GM12865 (cell line): ENCODE measurements at regions not wholly inside any gene's neighbourhood (a gene's known extent, or its start where the extent isn't known, plus 50 kb on each side); places are given as distances from the start of the nearest gene placed in this dataset.

ENCODE experiments used
- DNase-seq: peaks from one replicate; pipeline ENCODE4 v3.0.0; 2010; ENCODE audit warnings: low read depth
- H3K4me3 ChIP-seq: 2 replicates; pipeline ENCODE4 v1.5.1; 2011; ENCODE audit warnings: mild to moderate bottlenecking, low read depth, low read length, control low read depth
- TF ChIP-seq, protein P1 (sequence below): IDR thresholded peaks from 2 replicates; pipeline ENCODE4 v1.5.1; 2011; ENCODE audit warnings: low read length, control low read depth, low read depth, inconsistent platforms; ENCODE audit not compliant: insufficient read depth; ENCODE audit errors: missing control alignments

DNA sequence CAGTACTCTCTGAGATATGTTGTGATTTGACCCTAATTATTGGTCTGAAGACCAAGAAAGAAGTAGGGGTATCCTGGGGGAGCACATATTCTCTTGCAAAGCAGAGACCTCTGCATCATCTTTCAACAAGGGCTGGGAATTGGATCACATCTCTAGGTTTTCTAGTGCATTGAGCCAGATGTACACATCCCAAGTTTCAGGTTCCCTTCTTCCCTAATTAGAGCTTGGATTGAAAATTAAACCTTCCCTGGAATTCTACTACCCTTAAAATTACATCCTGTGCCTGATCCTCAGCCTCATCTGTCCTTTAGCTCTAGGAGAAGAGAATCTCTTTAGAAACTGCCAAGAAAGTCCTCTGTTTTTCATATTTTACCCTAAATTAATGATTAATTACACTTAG is 839.6 kb downstream of the SLC6A15 start:
- H3K4me3 ChIP-seq = no peak overlapping the region
- no peak for DNase-seq
- TF ChIP-seq, protein P1, sequence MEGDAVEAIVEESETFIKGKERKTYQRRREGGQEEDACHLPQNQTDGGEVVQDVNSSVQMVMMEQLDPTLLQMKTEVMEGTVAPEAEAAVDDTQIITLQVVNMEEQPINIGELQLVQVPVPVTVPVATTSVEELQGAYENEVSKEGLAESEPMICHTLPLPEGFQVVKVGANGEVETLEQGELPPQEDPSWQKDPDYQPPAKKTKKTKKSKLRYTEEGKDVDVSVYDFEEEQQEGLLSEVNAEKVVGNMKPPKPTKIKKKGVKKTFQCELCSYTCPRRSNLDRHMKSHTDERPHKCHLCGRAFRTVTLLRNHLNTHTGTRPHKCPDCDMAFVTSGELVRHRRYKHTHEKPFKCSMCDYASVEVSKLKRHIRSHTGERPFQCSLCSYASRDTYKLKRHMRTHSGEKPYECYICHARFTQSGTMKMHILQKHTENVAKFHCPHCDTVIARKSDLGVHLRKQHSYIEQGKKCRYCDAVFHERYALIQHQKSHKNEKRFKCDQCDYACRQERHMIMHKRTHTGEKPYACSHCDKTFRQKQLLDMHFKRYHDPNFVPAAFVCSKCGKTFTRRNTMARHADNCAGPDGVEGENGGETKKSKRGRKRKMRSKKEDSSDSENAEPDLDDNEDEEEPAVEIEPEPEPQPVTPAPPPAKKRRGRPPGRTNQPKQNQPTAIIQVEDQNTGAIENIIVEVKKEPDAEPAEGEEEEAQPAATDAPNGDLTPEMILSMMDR = no peak

DNA sequence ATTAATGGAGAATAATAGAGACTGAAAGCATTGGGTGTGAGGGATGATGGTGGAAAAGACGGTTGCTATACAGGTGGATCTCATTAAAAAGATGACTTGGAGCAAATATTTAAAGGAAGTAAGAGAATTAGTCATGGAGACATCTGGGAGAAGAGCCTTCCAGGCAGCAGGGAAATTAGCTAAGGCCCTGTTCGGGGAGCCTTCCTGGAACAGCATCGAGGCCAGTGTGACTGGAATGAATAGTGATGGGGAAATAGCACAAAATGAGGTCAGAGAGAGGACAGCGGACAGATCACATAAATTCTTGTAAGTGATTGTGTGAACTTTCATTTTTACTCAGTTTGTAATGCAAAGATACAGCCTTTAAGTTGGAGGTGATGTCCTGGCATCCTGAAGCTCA is 842.3 kb downstream of the SLC6A15 start:
- H3K4me3 ChIP-seq = no peak overlapping the region
- TF ChIP-seq, protein P1 = no peak
- no peak for DNase-seq

GRCh38 chr12:84069699-84070098 is 842.9 kb downstream of the SLC6A15 start:
- DNase-seq = no peak
- TF ChIP-seq, protein P1 = no peak
- H3K4me3 ChIP-seq = no peak overlapping the region

DNA sequence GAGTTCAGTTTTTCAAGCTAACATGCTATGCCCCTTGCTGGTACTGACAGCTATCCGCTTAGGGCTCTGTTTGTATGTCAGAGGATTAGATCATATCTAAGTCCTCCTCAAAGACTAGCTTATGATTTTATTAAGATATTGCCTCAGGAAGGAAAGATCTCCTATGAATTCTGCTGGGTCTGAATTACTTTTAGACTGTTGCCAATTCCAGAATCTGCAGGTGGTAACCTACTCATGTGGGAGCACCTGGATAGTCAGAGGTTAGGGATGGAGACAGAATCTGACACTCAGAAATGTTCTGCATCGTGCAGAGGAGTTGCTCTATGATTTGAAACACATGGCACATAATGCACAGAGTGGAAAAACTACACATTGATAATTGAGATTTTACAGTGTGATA is 843.4 kb downstream of the SLC6A15 start:
- H3K4me3 ChIP-seq = no peak overlapping the region
- no peak for DNase-seq
- TF ChIP-seq, protein P1 = no peak

GRCh38 chr12:84058136-84058535 is 854.5 kb downstream of the SLC6A15 start:
- DNase-seq = no peak
- TF ChIP-seq, protein P1 = no peak
- H3K4me3 ChIP-seq = no peak overlapping the region

DNA sequence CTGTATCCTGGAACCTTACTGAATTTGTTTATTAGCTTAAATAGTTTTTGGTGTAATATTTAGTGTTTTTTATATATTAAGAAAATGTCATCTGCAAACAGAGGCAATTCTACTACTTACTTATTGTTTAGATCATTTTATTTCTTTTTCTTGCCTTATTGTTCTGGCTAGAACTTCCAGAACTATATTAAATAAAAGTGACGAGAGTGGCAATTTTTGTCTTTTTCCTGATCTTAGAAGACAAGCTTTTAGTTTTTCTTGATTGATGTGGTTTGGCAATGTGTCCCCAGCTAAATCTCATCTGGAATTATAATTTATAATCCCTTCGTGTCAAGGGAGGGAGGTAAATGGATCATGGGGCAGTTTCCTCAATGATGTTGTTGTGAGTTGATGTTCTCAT is 857.8 kb downstream of the SLC6A15 start:
- H3K4me3 ChIP-seq = no peak overlapping the region
- no peak for DNase-seq
- TF ChIP-seq, protein P1 = no peak

DNA sequence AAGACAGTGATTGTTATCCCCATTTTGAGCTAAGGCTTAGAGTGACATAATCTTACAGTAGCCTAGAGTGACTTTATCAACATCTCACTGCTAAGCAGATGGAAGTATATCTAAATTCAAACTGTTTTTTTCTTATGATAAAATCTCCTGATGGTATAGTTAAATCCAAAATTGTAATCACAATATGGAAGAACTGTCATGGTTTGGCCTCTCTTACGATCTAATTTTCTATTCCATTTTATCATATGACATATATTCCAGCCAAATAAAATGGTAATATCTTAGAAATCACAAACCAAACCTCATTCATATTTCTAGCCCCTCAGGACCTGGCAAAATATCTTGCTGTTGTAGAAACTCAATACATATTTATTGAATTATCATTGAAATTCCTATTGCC is 864.7 kb downstream of the SLC6A15 start:
- TF ChIP-seq, protein P1 = no peak
- no peak for DNase-seq
- H3K4me3 ChIP-seq = no peak overlapping the region
